OCI-LY7 (cell line): ENCODE measurements at regions not wholly inside any gene's neighbourhood (a gene's known extent, or its start where the extent isn't known, plus 50 kb on each side); places are given as distances from the start of the nearest gene placed in this dataset.

Source experiments
- BruUV-seq: library from RNA; stranded (reverse); fragments of 400-500 nt; replicated peaks from 2 replicates; lab custom pipeline; 2021; lab: Mats Ljungman, UMichigan
- CTCF ChIA-PET: fragments of 300-600 bp; sonication (Branson Sonifier 250); formaldehyde crosslinking; loops from one replicate; lab custom pipeline; 2022; ENCODE audit warnings: antibody characterized with exemption; ENCODE audit not compliant: unreplicated experiment; lab: Charles Lee
- POLR2A ChIA-PET: fragments of 300-600 bp; sonication (Branson Sonifier 250); formaldehyde crosslinking; loops from one replicate; lab custom pipeline; 2022; ENCODE audit warnings: antibody characterized with exemption; lab: Charles Lee
- DNase-seq: peaks from one replicate; pipeline ENCODE4 v3.0.0-alpha.2; 2015; ENCODE audit warnings: low spot score
- H2AFZ ChIP-seq: fragments of 200-600 bp; sonication (generic), shearing (Covaris generic); 2 replicates; pipeline ENCODE4 v1.6.1; 2014; ENCODE audit warnings: mild to moderate bottlenecking, antibody characterized with exemption, low read length, moderate library complexity
- H3K27ac ChIP-seq: fragments of 200-600 bp; sonication (generic); 2 replicates; pipeline ENCODE4 v1.5.1; 2014; ENCODE audit warnings: mixed run types, low read depth, mild to moderate bottlenecking, moderate library complexity, low read length, inconsistent platforms; ENCODE audit not compliant: poor library complexity, severe bottlenecking
- H3K36me3 ChIP-seq: fragments of 200-600 bp; sonication (generic); 2 replicates; pipeline ENCODE4 v1.6.1; 2014; ENCODE audit warnings: mild to moderate bottlenecking, antibody characterized with exemption, low read length, moderate library complexity, mixed read lengths; ENCODE audit not compliant: insufficient read depth
- H3K4me1 ChIP-seq: fragments of 200-600 bp; sonication (generic); 2 replicates; pipeline ENCODE4 v1.5.1; 2014; ENCODE audit warnings: mild to moderate bottlenecking, low read length; ENCODE audit not compliant: insufficient read depth, poor library complexity, severe bottlenecking
- H3K4me2 ChIP-seq: fragments of 200-600 bp; sonication (generic); 2 replicates; pipeline ENCODE4 v1.6.1; 2014; ENCODE audit warnings: mild to moderate bottlenecking, low read length
- H3K4me3 ChIP-seq: fragments of 200-600 bp; sonication (generic); 2 replicates; pipeline ENCODE4 v1.5.1; 2014; ENCODE audit warnings: mild to moderate bottlenecking, low read depth, low read length; ENCODE audit not compliant: poor library complexity, severe bottlenecking
- H3K79me2 ChIP-seq: fragments of 200-600 bp; sonication (generic); 2 replicates; pipeline ENCODE4 v1.6.1; 2016; ENCODE audit warnings: low read depth, mild to moderate bottlenecking, low read length, moderate library complexity, mixed read lengths; ENCODE audit not compliant: insufficient read depth
- H3K9me2 ChIP-seq: fragments of 200-600 bp; sonication (generic); 2 replicates; pipeline ENCODE4 v1.6.1; 2016; ENCODE audit warnings: mild to moderate bottlenecking, low read length, mixed read lengths; ENCODE audit not compliant: insufficient read depth
- H3K9me3 ChIP-seq: fragments of 200-600 bp; sonication (generic); 2 replicates; pipeline ENCODE4 v1.6.1; 2014; ENCODE audit warnings: mild to moderate bottlenecking, mixed run types, low read length, mixed read lengths
- H4K20me1 ChIP-seq: fragments of 200-600 bp; sonication (generic); 2 replicates; pipeline ENCODE4 v1.6.1; 2014; ENCODE audit warnings: mild to moderate bottlenecking, antibody characterized with exemption, low read length, moderate library complexity, mixed read lengths; ENCODE audit not compliant: insufficient read depth
- CTCF ChIP-seq: fragments of 200-600 bp; sonication (generic); conservative IDR thresholded peaks from 2 replicates; pipeline ENCODE4 v1.5.1; 2014; ENCODE audit warnings: mild to moderate bottlenecking, antibody characterized with exemption, low read length, moderate library complexity, mixed read lengths
- EZH2phosphoT487 ChIP-seq: fragments of 200-600 bp; sonication (generic); IDR thresholded peaks from 2 replicates; pipeline ENCODE4 v1.6.1; 2018; ENCODE audit warnings: low read depth, borderline replicate concordance, mild to moderate bottlenecking, mixed run types, antibody characterized with exemption, low read length, moderate library complexity, mixed read lengths
- intact Hi-C: fragments of 100-400 bp; cut with micrococcal nuclease; formaldehyde crosslinking; loops from one replicate; pipeline ENCODE4 v1.10.0; 2022; ENCODE audit not compliant: unreplicated experiment

DNA sequence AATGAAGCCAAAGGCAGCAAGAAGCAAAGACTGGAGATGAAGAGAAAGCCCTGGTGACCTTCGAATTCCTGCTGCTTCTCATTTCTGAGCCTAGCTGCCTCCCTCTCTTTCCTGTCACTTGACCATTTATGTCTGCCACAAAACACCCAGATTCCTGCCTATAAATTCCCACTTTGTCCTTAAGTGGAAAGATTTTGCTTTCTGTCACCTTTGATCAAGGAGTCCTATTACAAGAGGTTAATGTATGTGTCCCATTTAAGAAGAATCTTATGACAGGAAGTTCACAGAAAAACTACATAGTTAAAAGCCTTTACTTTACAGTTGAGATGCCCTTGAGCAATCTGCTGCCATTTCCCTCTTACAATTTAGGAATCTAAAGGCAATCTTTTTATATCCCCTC lies 155.7 kb downstream of the GALC start:
- no peaks in the 10 kb centered on the region for H3K9me2 ChIP-seq
- no peak overlapping the region for H2AFZ ChIP-seq
- no peak for DNase-seq
- H3K36me3 ChIP-seq, result no peaks in the 10 kb centered on the region
- H3K79me2 ChIP-seq, result no peaks in the 10 kb centered on the region
- H3K9me3 ChIP-seq, result no peaks in the 10 kb centered on the region
- TF ChIP-seq EZH2phosphoT487 (no peak), CTCF (no peak)
- no peak overlapping the region for H3K4me2 ChIP-seq
- H3K4me3 ChIP-seq, result no peak overlapping the region
- H3K27ac ChIP-seq, result no peak overlapping the region
- no peaks in the 10 kb centered on the region for H4K20me1 ChIP-seq
- H3K4me1 ChIP-seq, result no peaks in the 10 kb centered on the region
- CTCF ChIA-PET, result no interaction called here
- POLR2A ChIA-PET, result interaction anchor here (0.8 kb wide), 2 partner anchors 8 to 10 kb away, joined by 3 read pairs; no protein-coding TSS in a partner anchor
- BruUV-seq, result no TSS peak
- intact Hi-C loops, result no loop called here

DNA sequence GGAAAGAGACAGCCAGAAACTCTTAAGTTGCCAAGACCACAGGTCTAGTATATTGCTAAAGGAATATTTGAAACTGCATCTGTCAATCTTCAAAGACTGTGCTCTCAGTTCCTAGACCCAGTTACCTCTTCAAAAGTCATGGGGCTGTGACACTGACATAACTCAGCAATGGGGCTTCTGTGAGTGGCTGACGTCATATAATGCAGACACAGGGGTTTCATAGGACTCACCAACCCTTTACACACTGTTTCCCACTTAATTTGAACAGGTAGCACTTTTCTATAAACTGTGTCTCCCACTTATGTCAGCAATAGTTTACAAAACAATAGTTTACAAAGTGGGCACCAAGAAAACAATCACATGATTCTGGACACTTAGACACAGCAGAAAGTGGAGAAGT lies 158.4 kb downstream of the GALC start:
- no TSS peak for BruUV-seq
- H3K9me3 ChIP-seq, result no peaks in the 10 kb centered on the region
- no peak for DNase-seq
- no peak overlapping the region for H3K4me2 ChIP-seq
- no peaks in the 10 kb centered on the region for H3K79me2 ChIP-seq
- TF ChIP-seq EZH2phosphoT487 (no peak), CTCF (no peak)
- no peaks in the 10 kb centered on the region for H3K36me3 ChIP-seq
- H3K4me3 ChIP-seq, result no peak overlapping the region
- no peaks in the 10 kb centered on the region for H3K4me1 ChIP-seq
- H2AFZ ChIP-seq, result no peak overlapping the region
- CTCF ChIA-PET, result no interaction called here
- intact Hi-C loops, result no loop called here
- POLR2A ChIA-PET, result no interaction called here
- H4K20me1 ChIP-seq, result no peaks in the 10 kb centered on the region
- no peak overlapping the region for H3K27ac ChIP-seq
- H3K9me2 ChIP-seq, result no peaks in the 10 kb centered on the region

GRCh38 chr14:87833026-87833425 lies 160.0 kb downstream of the GALC start:
- intact Hi-C loops, result no loop called here
- Histone ChIP-seq H3K27ac (no peak overlapping the region), H3K9me3 (no peaks in the 10 kb centered on the region), H3K79me2 (no peaks in the 10 kb centered on the region), H3K9me2 (no peaks in the 10 kb centered on the region), H3K4me3 (no peak overlapping the region), H3K36me3 (no peaks in the 10 kb centered on the region), H3K4me2 (no peak overlapping the region), H4K20me1 (no peaks in the 10 kb centered on the region), H2AFZ (no peak overlapping the region), H3K4me1 (no peaks in the 10 kb centered on the region)
- TF ChIP-seq EZH2phosphoT487 (no peak), CTCF (no peak)
- ChIA-PET POLR2A (no interaction called here), CTCF (no interaction called here)
- BruUV-seq, result no TSS peak
- no peak for DNase-seq
